AG08396 (cell line): ENCODE measurements at regions not wholly inside any gene's neighbourhood (a gene's known extent, or its start where the extent isn't known, plus 50 kb on each side); places are given as distances from the start of the nearest gene placed in this dataset.
A peak's percentile ranks its signal among the peaks of the same experiment; 100 is the strongest.
"Not testable (repeated sequence)": the region's sequence is repeated elsewhere in the genome, so short reads cannot be mapped to it uniquely, and the experiment has no call there.

ENCODE experiments used
- DNase-seq: peaks from one replicate; pipeline ENCODE4 v3.0.0; 2012; ENCODE audit warnings: low spot score, mixed read lengths

DNA sequence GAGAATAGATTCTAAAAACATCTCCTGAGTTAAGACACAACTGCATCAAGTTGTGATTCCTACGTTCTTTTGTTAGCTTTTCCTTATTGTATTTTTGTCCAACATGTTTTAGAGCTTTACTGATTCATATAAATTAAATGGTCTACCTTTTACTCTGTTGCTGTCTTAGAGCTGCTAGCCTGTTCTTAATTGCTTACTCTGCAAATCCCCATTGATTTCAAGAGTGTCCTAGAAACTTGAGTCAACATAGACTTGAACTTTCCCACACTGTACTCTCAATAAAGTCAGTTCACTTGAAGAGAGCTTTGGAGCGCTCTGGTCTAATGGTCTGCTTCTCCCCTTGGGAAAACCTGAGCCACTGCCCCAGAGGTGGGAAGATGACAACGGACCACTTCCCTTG, 343.9 kb downstream of the CCER1 start:
- no peak for DNase-seq

DNA sequence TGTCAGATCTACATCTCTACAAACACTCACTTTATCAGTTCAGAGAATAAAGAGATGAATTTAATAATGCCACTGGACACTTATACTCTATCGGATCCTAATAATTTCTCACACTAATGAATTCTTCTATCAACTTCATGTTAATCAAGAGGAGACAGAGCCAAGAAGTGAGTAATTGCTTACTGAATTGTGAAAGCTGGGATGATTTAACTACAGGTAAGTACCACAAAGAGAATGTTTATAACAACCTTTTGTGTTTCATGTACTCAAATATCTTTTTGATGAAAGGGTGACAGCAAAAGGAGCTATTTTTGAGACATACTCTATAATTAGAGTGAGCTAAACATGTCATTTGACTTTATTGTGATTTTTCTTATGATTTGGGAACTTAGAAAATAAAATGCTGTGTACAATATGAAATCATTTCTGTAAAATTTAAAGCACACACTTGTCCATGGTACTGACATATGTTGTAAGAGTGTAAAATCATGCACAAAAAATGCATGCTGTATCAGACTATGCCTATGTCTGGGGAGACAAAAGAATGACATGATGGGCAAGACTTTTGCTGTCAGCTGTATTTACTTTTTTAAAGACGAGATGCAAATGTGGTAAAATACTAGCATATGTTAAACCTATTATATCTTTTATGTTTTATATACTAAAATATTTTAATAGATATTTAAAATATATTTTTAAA, 361.2 kb downstream of the CCER1 start:
- DNase-seq, result no peak

DNA sequence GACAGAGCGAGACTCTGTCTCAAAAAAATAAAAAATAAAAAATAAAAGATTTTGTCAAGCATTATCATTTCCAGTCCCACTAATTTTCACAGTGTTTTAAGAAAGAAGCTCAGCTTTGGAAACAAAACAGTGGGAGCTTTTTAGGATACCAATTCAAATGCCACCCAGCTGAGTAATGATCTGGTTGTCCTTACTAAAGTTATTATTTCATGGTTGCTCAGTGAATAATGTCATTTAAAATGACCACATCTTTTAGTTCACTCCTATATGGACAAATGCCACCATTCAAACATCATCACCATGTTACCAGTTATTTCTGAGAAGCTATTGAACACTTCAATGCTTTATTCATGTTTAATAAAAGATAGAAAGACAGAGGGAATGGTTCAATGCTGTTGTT, 365.0 kb downstream of the CCER1 start:
- DNase-seq, result no peak

DNA sequence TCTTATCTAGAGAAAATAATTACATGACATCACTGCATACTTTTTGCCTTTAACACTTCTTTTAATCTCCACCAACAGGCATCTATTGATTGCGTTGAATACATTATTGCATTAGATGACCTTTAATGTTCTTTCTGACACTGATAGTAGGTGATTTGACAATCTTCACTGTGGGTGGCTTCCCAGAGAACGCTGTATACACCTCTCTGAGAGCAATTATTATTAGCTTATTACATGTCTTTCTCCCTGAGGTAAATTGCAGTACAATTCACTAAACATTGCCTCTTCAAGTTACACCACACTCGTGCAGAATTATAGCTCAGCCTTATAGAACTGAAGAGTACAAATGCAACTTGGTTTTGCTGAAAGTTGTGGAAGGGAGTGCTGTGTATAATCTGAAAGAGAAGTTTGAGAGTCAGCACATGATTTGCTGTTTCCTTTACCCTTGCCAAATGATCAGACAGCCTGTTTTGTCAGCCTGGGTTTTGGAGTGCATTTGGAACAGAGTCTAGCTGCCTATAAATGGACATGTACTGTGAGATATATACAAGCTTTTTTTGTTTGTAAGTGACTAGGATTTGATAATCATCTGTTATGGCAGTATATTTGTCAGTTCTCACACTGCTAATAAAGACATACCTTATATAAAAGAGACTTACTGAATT, 369.2 kb downstream of the CCER1 start:
- no peak for DNase-seq

DNA sequence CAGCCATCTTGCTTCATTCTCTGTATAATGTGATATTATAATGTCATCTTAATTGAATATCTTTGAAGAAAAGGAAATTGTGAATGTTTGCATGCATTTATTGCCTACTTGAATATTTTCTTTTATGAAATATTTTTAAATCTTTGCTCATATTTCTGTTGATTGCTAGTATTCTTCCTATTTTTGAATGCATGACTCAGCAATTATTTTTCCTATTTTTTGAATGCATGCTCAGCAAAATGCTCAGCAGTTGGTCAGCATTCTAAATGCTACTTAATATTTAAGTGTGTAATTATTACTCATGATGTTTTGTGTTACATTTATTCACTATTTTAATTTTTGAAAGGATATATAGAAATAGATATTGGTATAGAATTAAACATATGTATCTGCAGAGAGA, 378.3 kb downstream of the CCER1 start:
- DNase-seq, result no peak

DNA sequence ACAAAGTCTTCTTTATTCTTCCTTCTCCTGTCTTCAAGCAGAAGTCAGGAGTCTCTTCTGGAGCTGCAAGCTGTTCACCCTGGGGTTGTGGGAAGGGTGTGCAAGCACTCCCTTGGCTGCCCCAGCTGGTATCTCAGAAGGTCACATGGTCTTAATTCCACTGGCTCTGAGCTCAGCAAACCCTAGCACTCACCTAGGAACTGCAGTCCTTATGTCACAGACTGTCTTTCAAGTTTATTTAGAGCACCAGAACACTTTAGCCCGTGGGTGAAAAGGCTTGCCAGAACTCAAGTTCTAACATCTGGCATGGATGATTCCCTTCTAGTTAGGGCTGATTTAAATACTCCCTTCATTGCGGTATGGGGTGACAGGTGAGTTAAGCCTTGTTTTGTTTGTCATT, 379.0 kb downstream of the CCER1 start:
- DNase-seq, result no peak

DNA sequence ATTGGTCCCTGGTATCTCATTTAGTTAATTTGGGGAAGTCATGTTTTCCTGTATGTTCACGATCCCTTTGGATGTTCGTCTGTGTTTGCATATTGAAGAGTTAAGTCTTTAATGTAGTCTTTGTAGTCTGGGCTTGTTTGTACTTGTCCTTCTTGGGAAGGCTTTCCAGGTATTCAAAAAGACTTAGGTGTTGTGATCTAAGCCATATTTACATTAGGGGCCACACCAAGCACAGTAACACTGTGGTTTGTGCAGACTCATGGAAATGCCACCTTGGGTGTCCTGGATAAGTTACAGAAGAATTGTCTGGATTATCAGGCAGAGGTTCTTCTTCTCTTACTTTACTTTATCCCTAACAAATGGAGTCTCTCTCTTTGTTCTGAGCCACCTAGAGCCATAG, 380.3 kb downstream of the CCER1 start:
- DNase-seq, result no peak

DNA sequence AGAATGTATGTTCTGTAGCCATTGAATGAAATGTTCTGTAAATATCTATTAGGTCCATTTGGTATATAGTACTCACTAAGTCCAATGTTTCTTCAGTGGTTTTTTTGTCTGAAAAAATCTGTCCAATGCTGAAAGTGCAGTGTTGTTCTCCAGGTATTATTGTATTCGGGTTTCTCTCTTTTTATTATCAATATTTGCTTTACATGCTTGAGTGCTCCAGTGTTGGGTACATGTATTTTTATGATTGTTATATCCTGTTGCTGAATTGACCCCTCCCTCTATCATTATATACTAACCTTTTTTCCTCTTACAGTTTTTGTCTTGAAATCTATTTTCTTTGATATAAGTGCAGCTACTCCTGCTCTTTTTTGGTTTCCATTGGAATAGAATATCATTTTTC, 382.2 kb downstream of the CCER1 start:
- DNase-seq, result no peak

DNA sequence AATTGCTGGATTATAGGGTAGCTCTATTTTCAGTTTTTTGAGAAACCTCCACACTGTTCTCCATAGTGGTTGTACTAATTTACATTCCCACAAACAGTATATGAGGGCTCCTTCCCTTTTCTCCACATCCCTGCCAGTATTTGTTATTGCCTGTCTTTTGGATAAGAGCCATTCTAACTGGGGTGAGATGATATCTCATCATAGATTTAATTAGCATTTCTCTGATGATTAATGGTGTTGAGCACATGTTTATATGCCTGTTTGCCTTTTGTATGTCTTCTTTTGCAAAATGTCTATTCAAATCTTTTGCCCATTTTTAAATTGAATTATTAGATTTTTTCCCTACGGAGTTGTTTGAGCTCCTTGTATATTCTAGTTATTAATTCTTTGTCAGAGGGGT, 385.3 kb downstream of the CCER1 start:
- DNase-seq, result no peak

DNA sequence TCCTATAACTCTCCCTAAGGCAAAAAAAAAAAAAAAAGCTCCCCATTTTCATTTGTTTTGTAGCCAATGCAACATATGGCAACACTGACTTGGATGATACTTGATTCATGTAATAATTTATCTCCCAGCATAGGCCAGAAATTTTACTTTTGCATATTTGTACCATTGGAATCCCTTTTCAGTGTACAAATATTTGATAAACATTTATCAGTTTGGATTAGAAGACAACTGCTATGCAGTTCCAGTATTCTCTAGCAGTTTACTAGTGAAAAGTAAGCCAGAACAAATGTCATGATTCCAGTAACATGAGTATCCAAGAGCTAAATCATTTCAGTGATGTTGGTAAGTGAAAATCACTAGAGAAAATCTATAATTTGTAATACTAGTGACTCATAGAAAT, 392.3 kb downstream of the CCER1 start:
- no peak for DNase-seq

DNA sequence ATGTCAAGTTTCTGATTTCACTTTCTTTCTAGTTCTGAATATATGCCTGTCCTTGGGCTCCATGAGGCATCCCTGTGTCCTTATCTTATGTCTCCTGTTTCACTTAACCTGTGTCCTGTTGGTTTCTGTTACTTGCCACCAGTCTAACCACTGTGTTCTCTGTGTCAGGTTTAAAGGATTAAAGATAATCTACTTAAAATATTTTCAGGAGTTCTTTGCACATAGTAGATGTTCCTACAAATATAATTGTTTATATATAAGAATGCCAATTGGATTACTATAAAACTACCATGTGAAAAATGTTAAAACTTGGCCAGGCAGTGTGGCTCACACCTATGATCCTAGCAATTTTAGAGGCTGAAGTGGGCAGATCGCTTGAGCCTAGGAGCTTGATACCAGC, 406.4 kb downstream of the CCER1 start:
- DNase-seq, result no peak

DNA sequence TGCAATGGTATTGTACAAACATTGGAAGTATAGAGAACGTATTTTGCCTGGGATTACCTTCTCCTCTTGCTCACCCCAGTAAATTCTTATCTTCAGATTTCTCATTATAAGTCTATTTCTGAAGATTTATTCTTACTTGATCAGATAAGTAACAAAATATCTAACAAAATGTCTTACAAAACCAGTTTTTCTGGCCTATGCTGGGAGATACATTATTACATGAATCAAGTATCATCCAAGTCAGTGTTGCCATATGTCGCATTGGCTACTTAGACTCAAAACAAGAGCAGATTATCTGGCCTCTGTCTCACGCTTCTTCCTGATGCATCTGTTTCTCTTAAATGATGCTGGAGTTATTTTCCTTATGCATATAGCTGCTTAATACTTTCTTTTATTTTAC, 408.5 kb downstream of the CCER1 start:
- no peak for DNase-seq

DNA sequence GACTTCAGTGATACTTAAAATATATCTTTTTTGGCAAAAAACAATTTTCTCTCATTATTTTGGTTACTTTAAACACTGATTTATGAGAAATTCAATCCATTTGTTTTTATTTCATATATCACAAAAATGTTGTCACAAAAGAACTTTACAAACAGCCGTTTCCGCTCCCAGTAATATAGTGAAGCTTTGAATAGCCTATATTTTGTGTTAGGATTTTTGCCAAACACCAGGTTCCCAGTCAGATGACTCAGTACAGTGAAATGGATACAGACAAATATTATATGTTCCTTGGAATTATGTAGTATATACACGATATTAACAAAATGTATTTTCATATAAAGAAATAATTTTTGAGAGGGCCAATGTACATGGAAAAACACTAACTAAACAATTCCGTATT, 411.1 kb downstream of the CCER1 start:
- DNase-seq, result no peak

DNA sequence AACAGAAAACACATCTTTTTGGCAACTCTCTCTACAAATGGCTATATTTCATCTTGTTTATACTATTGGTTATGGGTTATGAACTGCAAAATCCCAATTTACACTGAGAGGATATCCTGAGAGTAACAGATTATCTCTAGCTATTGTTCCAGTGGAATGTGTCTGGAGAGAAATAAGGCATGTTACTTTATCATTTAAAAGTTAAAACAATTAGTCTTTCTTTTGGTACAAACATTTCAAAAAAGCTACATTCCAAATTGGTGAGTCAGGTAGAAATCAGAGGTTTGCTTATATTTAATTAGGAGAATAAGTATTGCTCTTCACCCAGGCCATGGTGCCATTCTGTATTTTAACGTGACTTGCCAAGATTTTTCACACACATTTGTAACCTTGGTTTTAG, 411.6 kb downstream of the CCER1 start:
- peak; percentile 12 for DNase-seq

DNA sequence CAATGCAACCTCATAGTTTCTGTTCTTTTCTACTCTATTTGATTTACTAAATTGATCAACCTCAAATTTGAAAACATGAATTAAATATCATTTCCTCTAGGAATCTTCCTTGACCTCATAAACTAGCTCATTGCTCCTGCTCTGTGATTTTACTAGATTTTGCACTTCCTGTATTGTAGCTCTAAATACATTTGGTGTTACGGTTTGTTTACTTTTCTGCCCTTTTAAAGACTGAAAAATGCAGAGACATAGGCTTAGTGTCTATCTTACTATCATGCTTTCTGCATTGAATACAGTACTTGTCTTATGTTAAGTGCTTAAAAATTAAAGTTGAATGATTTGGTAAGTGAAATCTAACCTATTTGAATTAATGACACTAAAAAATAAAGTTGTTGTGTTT, 412.1 kb downstream of the CCER1 start:
- DNase-seq, result not testable (repeated sequence)

DNA sequence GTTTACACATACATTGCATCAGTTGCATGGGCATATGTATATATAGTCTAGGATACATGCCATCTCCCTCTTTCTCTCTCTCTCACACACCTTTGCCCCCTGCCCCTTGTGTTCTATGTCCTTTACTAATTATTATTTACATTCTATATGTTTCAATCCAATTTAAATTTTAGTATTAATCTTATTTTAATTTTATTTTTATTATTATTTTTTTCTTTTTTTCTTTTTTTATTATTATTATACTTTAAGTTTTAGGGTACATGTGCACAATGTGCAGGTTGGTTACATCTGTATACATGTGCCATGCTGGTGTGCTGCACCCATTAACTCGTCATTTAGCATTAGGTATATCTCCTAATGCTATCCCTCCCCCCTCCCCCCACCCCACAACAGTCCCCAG, 421.1 kb downstream of the CCER1 start:
- DNase-seq, result not testable (repeated sequence)

DNA sequence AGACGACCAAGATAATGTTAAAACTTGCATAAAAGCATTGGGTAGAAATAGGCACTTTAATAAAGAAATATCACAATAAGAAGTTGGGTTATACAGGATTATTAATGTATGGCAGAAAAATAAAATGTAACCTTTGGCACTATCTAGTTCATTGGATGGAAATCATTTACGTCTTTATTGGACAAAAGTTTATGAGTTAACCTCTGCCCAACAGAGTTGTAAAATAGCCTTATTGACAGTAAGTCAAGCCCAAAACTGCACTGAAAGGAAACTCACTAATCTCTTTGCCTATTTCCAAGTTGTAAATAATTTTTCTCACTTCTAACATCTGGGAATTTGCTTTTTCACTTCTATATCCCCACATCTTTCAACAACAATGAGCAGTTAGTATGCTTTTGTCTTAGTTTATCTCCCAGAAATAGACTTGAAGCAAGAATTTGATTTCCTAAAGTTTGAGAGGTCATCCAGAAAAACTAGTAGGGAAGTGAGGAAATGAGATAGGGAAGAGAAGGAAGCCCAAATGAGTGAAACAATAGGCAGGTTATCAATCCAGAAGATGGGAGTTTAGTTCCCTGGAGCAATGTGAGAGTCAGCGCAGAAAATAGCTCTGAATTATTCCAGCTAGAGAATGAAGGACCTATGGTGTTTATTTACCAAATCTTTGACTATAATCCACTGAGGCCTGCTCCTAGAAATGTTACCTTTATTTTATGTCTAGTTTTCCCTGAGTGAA, 434.8 kb downstream of the CCER1 start:
- no peak for DNase-seq

DNA sequence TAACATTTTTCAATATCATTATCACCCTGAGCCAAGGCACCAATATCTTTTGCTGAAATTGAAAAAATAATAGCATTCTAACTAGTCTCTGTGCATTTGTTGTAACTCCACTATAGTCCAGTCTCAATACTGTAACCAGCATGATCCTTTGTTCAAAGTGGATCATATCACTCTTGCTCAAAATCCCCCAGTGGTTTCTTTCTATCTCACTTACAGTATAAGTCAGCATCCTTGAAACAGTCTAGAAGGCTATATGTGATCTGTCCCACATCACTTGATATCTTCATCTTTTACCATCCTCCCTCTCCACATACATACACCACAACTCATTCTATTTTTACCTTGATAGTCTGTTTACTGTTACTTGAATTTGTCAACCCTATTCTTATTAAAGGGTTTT, 435.7 kb downstream of the CCER1 start:
- DNase-seq, result no peak

DNA sequence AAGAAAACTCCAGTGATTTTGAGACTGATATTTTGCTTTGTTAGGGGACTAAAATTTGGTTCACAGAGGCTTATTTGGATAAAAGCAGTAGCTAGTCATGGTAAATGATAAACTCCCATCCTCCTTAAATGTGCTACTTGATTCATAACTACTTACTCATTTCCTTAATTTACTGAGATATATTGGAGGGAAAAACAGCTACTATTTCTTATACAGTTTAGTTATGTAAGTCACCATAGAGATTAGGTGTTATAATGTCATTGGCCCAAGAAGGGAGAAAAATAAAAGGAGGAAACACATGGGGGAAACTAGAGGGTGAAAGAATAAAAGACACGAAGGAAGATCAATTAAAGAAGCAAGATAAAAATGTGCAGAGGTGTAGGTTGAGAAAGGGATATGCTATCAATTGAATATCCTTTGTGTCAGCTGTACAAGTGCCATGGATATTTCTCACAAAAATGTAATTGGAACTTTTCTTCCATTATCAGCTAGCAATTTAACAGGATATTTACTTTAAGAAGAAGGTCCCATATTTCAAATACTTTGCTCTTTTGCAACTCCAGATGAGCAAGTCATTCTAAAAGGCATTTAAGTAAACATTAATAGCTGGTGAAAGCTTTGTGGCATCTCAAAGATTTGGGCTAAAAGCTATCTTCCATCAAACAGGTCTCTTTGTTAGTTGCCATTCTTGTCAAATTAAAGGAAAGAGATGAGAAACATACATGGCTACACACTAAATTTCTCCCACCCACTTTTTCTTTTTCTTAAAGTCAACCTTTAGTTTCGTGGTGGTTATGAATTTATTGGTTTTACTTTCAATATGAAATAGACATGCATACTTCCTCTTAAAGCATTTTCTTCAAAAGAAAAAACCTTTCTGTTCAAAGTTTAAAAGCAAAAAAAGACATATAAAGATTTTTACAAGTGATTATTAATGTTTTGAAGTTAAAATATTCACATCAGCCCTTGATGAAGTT, 439.5 kb downstream of the CCER1 start:
- peak; percentile 6 for DNase-seq

DNA sequence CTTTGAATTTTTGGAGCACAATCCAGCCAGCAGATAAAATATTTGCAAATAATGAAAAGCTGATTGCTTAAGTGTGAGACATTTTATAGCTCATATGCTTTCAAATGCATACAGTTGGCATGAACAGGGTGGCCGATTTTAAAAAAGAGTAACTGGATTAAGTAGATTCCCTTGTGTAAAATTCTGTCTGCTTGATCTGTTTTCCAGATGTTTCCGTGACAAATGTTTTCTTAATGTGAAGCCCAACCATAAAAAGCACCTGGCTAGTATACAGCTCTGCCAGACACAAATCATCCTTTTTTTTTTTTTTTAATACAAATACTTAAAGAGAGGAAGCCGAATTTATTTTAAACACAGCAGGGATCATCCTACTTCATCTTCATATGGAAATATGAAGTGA, 440.7 kb downstream of the CCER1 start:
- DNase-seq, result no peak

DNA sequence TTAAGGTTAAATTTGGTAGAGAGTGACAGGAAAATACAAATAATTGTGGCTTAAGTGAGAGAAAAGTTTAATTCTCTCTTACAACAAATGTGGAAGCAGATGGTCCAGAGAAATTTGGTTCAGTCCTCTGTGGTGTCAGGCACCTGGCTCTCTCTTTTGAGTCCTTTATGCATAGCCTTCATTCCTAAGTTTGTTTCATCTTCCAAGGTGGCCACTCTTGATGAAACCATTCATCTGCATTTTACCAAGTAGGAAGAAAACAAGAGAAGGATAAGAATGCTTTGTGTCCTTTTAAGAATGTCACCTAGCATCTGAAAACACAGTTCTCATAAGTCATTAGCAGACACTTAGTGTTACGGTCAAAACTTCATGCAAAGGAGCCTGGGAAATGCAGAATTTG, 442.5 kb downstream of the CCER1 start:
- no peak for DNase-seq

DNA sequence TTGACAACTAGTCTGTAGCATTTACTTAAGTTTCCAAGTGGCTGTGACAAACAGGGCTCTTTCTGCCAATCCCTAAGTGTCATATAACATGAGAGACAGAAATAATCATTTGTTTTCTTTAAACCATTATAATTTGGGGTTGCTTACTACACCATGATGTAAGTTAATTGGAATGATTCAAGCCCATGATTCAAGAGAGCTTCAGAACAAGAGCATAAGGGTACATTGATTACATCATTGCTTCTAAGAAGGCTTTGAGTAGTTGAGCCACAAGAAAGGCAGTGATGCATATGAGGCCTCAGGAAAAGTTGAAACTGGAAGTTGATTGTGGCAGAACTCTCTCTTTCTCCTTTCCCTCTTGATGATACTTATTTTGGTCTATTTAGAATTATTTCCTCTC, 444.0 kb downstream of the CCER1 start:
- peak; percentile 7 for DNase-seq
